ENCODE measurements at regions not wholly inside any gene's neighbourhood (a gene's known extent, or its start where the extent isn't known, plus 50 kb on each side); places are given as distances from the start of the nearest gene placed in this dataset.

DNA sequence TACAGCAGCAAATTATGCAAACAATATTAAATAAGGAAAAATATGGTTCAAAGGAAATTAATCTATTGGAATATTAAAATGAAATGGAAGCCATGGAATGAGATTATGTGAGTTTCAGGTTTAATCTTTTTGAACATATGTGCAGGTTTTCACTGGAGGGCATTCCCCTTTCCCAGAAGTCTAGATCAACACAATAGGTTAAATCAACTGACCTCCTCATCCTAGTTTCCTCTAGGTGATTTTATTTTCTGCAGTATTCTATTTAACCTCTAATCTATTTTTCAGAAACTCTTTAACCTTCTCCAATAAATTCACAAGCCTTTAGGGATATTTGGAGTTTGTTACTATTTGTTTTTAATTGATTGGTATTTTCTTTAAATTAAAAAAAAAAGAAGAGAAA, 2657.6 kb upstream of the PCDH20 start:
- H3K23ac ChIP-seq (ENCODE audit: low read depth, low read length), result no peak overlapping the region
- H3K9ac ChIP-seq (ENCODE audit: low read depth, low read length), result no peak overlapping the region
- H2BK120ac ChIP-seq (ENCODE audit: low read depth, low read length), result no peak overlapping the region
- H2AK5ac ChIP-seq (ENCODE audit: low read depth, low read length), result no peak overlapping the region
- H2AK9ac ChIP-seq (replicated peaks; ENCODE audit: low read depth, low read length, poor library complexity), result no peak overlapping the region
- H4K91ac ChIP-seq (ENCODE audit: insufficient read depth, low read depth, low read length), result no peak overlapping the region
- H2BK20ac ChIP-seq (ENCODE audit: low read depth, low read length), result no peak overlapping the region
- no peaks in the 10 kb centered on the region for H3K4me1 ChIP-seq (ENCODE audit: control insufficient read depth, insufficient read depth, low read length)
- no peak for TF ChIP-seq MAZ (IDR thresholded peaks at IDR 0.05; ENCODE audit: borderline replicate concordance, low read depth, low read length)
- no peak for TF ChIP-seq BHLHE40 (IDR thresholded peaks at IDR 0.05; ENCODE audit: low read depth, low read length)
- no peak for TF ChIP-seq POLR2A (IDR thresholded peaks at IDR 0.05; ENCODE audit: low read depth, low read length)
- no peak for TF ChIP-seq NFE2L2 (IDR thresholded peaks at IDR 0.05; ENCODE audit: low read depth, low read length)
- H4K8ac ChIP-seq (ENCODE audit: low read depth in 2 of 2, low read length in 2 of 2), result no peak overlapping the region
- H3K14ac ChIP-seq (replicated peaks; ENCODE audit: low read depth, low read length), result no peak overlapping the region
- no peak overlapping the region for H3K27ac ChIP-seq (ENCODE audit: insufficient read depth, low read length)
- no peaks in the 10 kb centered on the region for H3K79me1 ChIP-seq (ENCODE audit: low read depth in 1 of 2, low read length in 2 of 2)
- no peak overlapping the region for H3K18ac ChIP-seq (ENCODE audit: low read depth, low read length)
- no peaks in the 10 kb centered on the region for H3K27me3 ChIP-seq (ENCODE audit: control insufficient read depth, insufficient read depth, low read length)
- H2AFZ ChIP-seq (replicated peaks; ENCODE audit: low read length, poor library complexity), result no peak overlapping the region
- H4K20me1 ChIP-seq (ENCODE audit: insufficient read depth, low read length), result no peaks in the 10 kb centered on the region
- DNase-seq (no peak), ATAC-seq (ENCODE audit: low read depth) (no peak)
- dilution Hi-C loops (cut with HindIII; ENCODE audit: low sequenced_read_pairs, unreplicated experiment) (no loop called here), in situ Hi-C loops (cut with MboI; ENCODE audit: low sequenced_read_pairs) (no loop called here), intact Hi-C loops (cut with micrococcal nuclease) (no loop called here)
- ChIA-PET POLR2A (ENCODE audit: unreplicated experiment) (no interaction called here), CTCF (no interaction called here)
- BruUV-seq (replicated peaks), result no TSS peak
- no peak overlapping the region for H3K4me2 ChIP-seq (ENCODE audit: low read depth, low read length)
- no peak overlapping the region for H2BK5ac ChIP-seq (ENCODE audit: low read depth, low read length, poor library complexity, severe bottlenecking)
- no peaks in the 10 kb centered on the region for H3K36me3 ChIP-seq (ENCODE audit: control insufficient read depth, insufficient read depth, low read length)
- no peak overlapping the region for H4K5ac ChIP-seq (ENCODE audit: low read depth, low read length)
- no peak overlapping the region for H2BK15ac ChIP-seq (ENCODE audit: low read depth, low read length)
- no peak overlapping the region for H3K4me3 ChIP-seq (ENCODE audit: insufficient read depth, low read depth, low read length)
- no peaks in the 10 kb centered on the region for H3K9me3 ChIP-seq (ENCODE audit: control insufficient read depth, insufficient read depth, low read length)
- no peaks in the 10 kb centered on the region for H3K9me1 ChIP-seq (ENCODE audit: insufficient read depth, low read length)
- H3K56ac ChIP-seq (ENCODE audit: extremely low read depth, insufficient read depth, low read length), result no peak overlapping the region
- H3K4ac ChIP-seq (ENCODE audit: low read depth, low read length), result no peak overlapping the region
